ENCODE measurements at regions not wholly inside any gene's neighbourhood (a gene's known extent, or its start where the extent isn't known, plus 50 kb on each side); places are given as distances from the start of the nearest gene placed in this dataset.

DNA sequence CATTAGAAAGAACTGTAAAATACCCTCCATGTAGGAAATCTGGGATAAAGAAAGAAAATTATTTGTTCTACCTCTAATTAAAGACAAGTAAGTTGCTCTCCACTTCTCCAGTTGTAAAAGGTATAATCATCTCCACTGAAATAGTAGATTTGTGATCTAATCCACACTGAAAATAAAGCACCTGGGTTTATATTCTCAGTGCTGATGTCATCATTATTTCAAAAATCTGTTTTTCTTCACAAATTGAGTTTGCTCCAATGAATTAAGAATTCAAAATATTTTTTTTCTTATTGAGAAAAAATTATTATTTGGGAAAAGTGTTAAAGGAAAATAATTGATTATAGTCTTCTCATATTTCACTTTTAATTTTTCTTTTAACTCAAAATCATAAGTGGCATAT lies 869.2 kb downstream of the SLC16A7 start:
- TF ChIP-seq EZH2 (IDR thresholded peaks at IDR 0.05; ENCODE audit: insufficient read depth, poor library complexity, severe bottlenecking) (no peak), EZH2phosphoT487 (IDR thresholded peaks at IDR 0.05; ENCODE audit: insufficient read depth, low read depth) (no peak)
